Neural progenitor cell (in vitro differentiated cells): ENCODE measurements at regions not wholly inside any gene's neighbourhood (a gene's known extent, or its start where the extent isn't known, plus 50 kb on each side); places are given as distances from the start of the nearest gene placed in this dataset.

Experiments
- DNase-seq: peaks from one replicate; pipeline ENCODE4 v3.0.0-alpha.2; 2016; ENCODE audit warnings: low spot score
- H2AFZ ChIP-seq: fragments of 200-600 bp; sonication (generic); replicated peaks from 2 replicates; pipeline ENCODE4 v1.6.1; 2016; ENCODE audit warnings: antibody characterized with exemption
- H3F3A ChIP-seq: fragments of 200-600 bp; sonication (generic); 2 replicates; pipeline ENCODE4 v1.6.1; 2016; ENCODE audit warnings: antibody characterized with exemption, low read depth
- H3K27ac ChIP-seq: fragments of 200-600 bp; sonication (generic); 2 replicates; pipeline ENCODE4 v1.5.1; 2016; ENCODE audit warnings: mild to moderate bottlenecking
- H3K27me3 ChIP-seq: fragments of 200-600 bp; sonication (generic); 2 replicates; pipeline ENCODE4 v1.6.1; 2016; ENCODE audit warnings: mild to moderate bottlenecking, moderate library complexity
- H3K36me3 ChIP-seq: fragments of 200-600 bp; sonication (generic); 2 replicates; pipeline ENCODE4 v1.5.1; 2016
- H3K4me1 ChIP-seq: fragments of 200-600 bp; sonication (generic); 2 replicates; pipeline ENCODE4 v1.6.1; 2016; ENCODE audit warnings: mixed run types
- H3K4me2 ChIP-seq: fragments of 200-600 bp; sonication (generic); 2 replicates; pipeline ENCODE4 v1.6.1; 2016
- H3K4me3 ChIP-seq: fragments of 200-600 bp; sonication (generic); 2 replicates; pipeline ENCODE4 v1.5.1; 2016
- H3K79me2 ChIP-seq: fragments of 200-600 bp; sonication (generic); 2 replicates; pipeline ENCODE4 v1.6.1; 2016; ENCODE audit warnings: low read depth
- H3K9ac ChIP-seq: fragments of 200-600 bp; sonication (generic); 2 replicates; pipeline ENCODE4 v1.6.1; 2016
- H3K9me3 ChIP-seq: fragments of 200-600 bp; sonication (generic); 2 replicates; pipeline ENCODE4 v1.5.1; 2016; ENCODE audit warnings: low read depth
- H4K20me1 ChIP-seq: fragments of 200-600 bp; sonication (generic); 2 replicates; pipeline ENCODE4 v1.6.1; 2016; ENCODE audit warnings: low read depth
- H3K27ac Mint-ChIP-seq: 3 replicates; pipeline ENCODE4 v1.8.0; 2021; ENCODE audit warnings: mixed read lengths
- H3K27me3 Mint-ChIP-seq: 2 replicates; pipeline ENCODE4 v1.8.0; 2022; ENCODE audit warnings: low read depth, mild to moderate bottlenecking, inconsistent platforms, moderate library complexity, mixed read lengths; ENCODE audit not compliant: insufficient read depth
- H3K36me3 Mint-ChIP-seq: 3 replicates; pipeline ENCODE4 v1.8.0; 2021; ENCODE audit warnings: mixed read lengths
- H3K4me1 Mint-ChIP-seq: 3 replicates; pipeline ENCODE4 v1.8.0; 2021; ENCODE audit warnings: mixed read lengths
- H3K4me3 Mint-ChIP-seq: 3 replicates; pipeline ENCODE4 v1.8.0; 2021; ENCODE audit warnings: mild to moderate bottlenecking, moderate library complexity, mixed read lengths
- H3K9me3 Mint-ChIP-seq: 3 replicates; pipeline ENCODE4 v1.8.0; 2020; ENCODE audit warnings: mixed read lengths
- CTCF ChIP-seq: fragments of 200-600 bp; sonication (generic); IDR thresholded peaks from 2 replicates; pipeline ENCODE4 v1.5.1; 2017; ENCODE audit warnings: antibody characterized with exemption, mild to moderate bottlenecking
- EZH2 ChIP-seq: fragments of 200-600 bp; sonication (generic); IDR thresholded peaks from 2 replicates; pipeline ENCODE4 v1.6.1; 2017; ENCODE audit warnings: antibody characterized with exemption, mild to moderate bottlenecking, moderate library complexity
- EZH2phosphoT487 ChIP-seq: fragments of 200-600 bp; sonication (generic); IDR thresholded peaks from 2 replicates; pipeline ENCODE4 v1.6.1; 2017; ENCODE audit warnings: antibody characterized with exemption

- H3K79me2 ChIP-seq: no peaks in the 10 kb centered on the region
- H3K27ac ChIP-seq: no peak overlapping the region
- TF ChIP-seq EZH2phosphoT487: no peak
- no peak for TF ChIP-seq EZH2
- TF ChIP-seq CTCF: no peak
- no peak overlapping the region for H3K9ac ChIP-seq
- peaks cover 8% of the 10 kb centered on the region for H3K27me3 Mint-ChIP-seq
- no peak overlapping the region for H3K4me3 ChIP-seq
- no peak overlapping the region for H3K4me2 ChIP-seq
- no peak overlapping the region for H3K4me3 Mint-ChIP-seq
- H3K9me3 Mint-ChIP-seq: peaks cover 6% of the 10 kb centered on the region
- peaks cover 2% of the 10 kb centered on the region for H3K36me3 Mint-ChIP-seq
- H3F3A ChIP-seq: peaks cover 9% of the 10 kb centered on the region
- no peaks in the 10 kb centered on the region for H3K9me3 ChIP-seq
- H3K27me3 ChIP-seq: no peaks in the 10 kb centered on the region
- peaks cover 47% of the 10 kb centered on the region for H3K4me1 Mint-ChIP-seq
- H3K36me3 ChIP-seq: no peaks in the 10 kb centered on the region
- peak overlapping the region; percentile 43 for H3K27ac Mint-ChIP-seq
- no peaks in the 10 kb centered on the region for H4K20me1 ChIP-seq
- H3K4me1 ChIP-seq: peaks cover 20% of the 10 kb centered on the region
- no peak for DNase-seq
- no peak overlapping the region for H2AFZ ChIP-seq
Measured at GRCh38 chr16:80344570-80344969, 196.2 kb upstream of the DYNLRB2 start.

GRCh38 chr16:80341263-80341662, 199.5 kb upstream of the DYNLRB2 start:
- Histone ChIP-seq H3K4me1 (peaks cover 16% of the 10 kb centered on the region), H3K4me3 (no peak overlapping the region), H3K36me3 (no peaks in the 10 kb centered on the region), H4K20me1 (no peaks in the 10 kb centered on the region), H3F3A (peaks cover 7% of the 10 kb centered on the region), H3K9me3 (no peaks in the 10 kb centered on the region), H3K9ac (no peak overlapping the region), H3K27me3 (no peaks in the 10 kb centered on the region), H3K4me2 (no peak overlapping the region), H3K79me2 (no peaks in the 10 kb centered on the region), H2AFZ (no peak overlapping the region), H3K27ac (no peak overlapping the region)
- DNase-seq: no peak
- H3K36me3 Mint-ChIP-seq: peaks cover 2% of the 10 kb centered on the region
- peaks cover 7% of the 10 kb centered on the region for H3K27me3 Mint-ChIP-seq
- peaks cover 35% of the 10 kb centered on the region for H3K4me1 Mint-ChIP-seq
- H3K27ac Mint-ChIP-seq: peak overlapping the region; percentile 76
- H3K4me3 Mint-ChIP-seq: no peak overlapping the region
- H3K9me3 Mint-ChIP-seq: no peaks in the 10 kb centered on the region
- TF ChIP-seq EZH2phosphoT487 (no peak), EZH2 (no peak), CTCF (peak; percentile 27)

GRCh38 chr16:80337786-80338185, 203.0 kb upstream of the DYNLRB2 start:
- Histone ChIP-seq H4K20me1 (no peaks in the 10 kb centered on the region), H3K27ac (no peak overlapping the region), H3K36me3 (no peaks in the 10 kb centered on the region), H3K4me1 (no peaks in the 10 kb centered on the region), H3K4me3 (no peak overlapping the region), H3F3A (no peaks in the 10 kb centered on the region), H3K79me2 (no peaks in the 10 kb centered on the region), H2AFZ (no peak overlapping the region), H3K9ac (no peak overlapping the region), H3K4me2 (no peak overlapping the region), H3K27me3 (no peaks in the 10 kb centered on the region), H3K9me3 (no peaks in the 10 kb centered on the region)
- H3K4me3 Mint-ChIP-seq: no peak overlapping the region
- no peak overlapping the region for H3K27ac Mint-ChIP-seq
- H3K36me3 Mint-ChIP-seq: peaks cover 2% of the 10 kb centered on the region
- H3K9me3 Mint-ChIP-seq: no peaks in the 10 kb centered on the region
- no peak for DNase-seq
- peaks cover 17% of the 10 kb centered on the region for H3K4me1 Mint-ChIP-seq
- H3K27me3 Mint-ChIP-seq: peaks cover 4% of the 10 kb centered on the region
- no peak for TF ChIP-seq CTCF
- TF ChIP-seq EZH2phosphoT487: no peak
- no peak for TF ChIP-seq EZH2

GRCh38 chr16:80330803-80331202, 210.0 kb upstream of the DYNLRB2 start:
- Histone ChIP-seq H4K20me1 (no peaks in the 10 kb centered on the region), H3F3A (no peaks in the 10 kb centered on the region), H3K9me3 (no peaks in the 10 kb centered on the region), H3K9ac (no peak overlapping the region), H3K79me2 (no peaks in the 10 kb centered on the region), H3K36me3 (no peaks in the 10 kb centered on the region), H3K4me1 (peaks cover 1% of the 10 kb centered on the region), H2AFZ (no peak overlapping the region), H3K4me2 (no peak overlapping the region), H3K27me3 (no peaks in the 10 kb centered on the region), H3K4me3 (no peak overlapping the region), H3K27ac (no peak overlapping the region)
- Mint-ChIP-seq H3K4me1 (peaks cover 2% of the 10 kb centered on the region), H3K27me3 (peaks cover 5% of the 10 kb centered on the region), H3K4me3 (no peak overlapping the region), H3K36me3 (no peaks in the 10 kb centered on the region), H3K9me3 (peaks cover 3% of the 10 kb centered on the region), H3K27ac (no peak overlapping the region)
- DNase-seq: no peak
- no peak for TF ChIP-seq EZH2
- TF ChIP-seq EZH2phosphoT487: no peak
- TF ChIP-seq CTCF: no peak
